CD4-positive, alpha-beta memory T cell (primary cell): ENCODE measurements at regions not wholly inside any gene's neighbourhood (a gene's known extent, or its start where the extent isn't known, plus 50 kb on each side); places are given as distances from the start of the nearest gene placed in this dataset.

ENCODE experiments used
- CTCF ChIA-PET: fragments of 350-600 bp; sonication (Branson Sonifier 250); formaldehyde crosslinking; loops from one replicate; lab custom pipeline; 2021; ENCODE audit warnings: inconsistent platforms; ENCODE audit not compliant: partially characterized antibody; lab: Charles Lee
- POLR2A ChIA-PET: fragments of 350-600 bp; sonication (Branson Sonifier 250); formaldehyde crosslinking; loops from one replicate; lab custom pipeline; 2021; ENCODE audit not compliant: partially characterized antibody; lab: Charles Lee
- DNase-seq, 5 donors: peaks; one replicate each; pipeline versions ENCODE4 v3.0.0 to v3.0.0-alpha.2; 2020 to 2022; ENCODE audit warnings: mixed read lengths in 1 of 5
- H3K27ac ChIP-seq: one replicate; pipeline ENCODE4 v1.7.0; 2013; ENCODE audit warnings: low read depth, low read length
- H3K27me3 ChIP-seq: 2 replicates; pipeline ENCODE4 v1.7.0; 2013; ENCODE audit warnings: mild to moderate bottlenecking, low read length, moderate library complexity; ENCODE audit not compliant: insufficient read depth
- H3K36me3 ChIP-seq: 2 replicates; pipeline ENCODE4 v1.7.0; 2013; ENCODE audit warnings: mild to moderate bottlenecking, low read length, moderate library complexity; ENCODE audit not compliant: insufficient read depth
- H3K4me1 ChIP-seq: 2 replicates; pipeline ENCODE4 v1.7.0; 2013; ENCODE audit warnings: mild to moderate bottlenecking, low read length, moderate library complexity; ENCODE audit not compliant: insufficient read depth
- H3K4me3 ChIP-seq, 2 donors: one replicate each; pipeline ENCODE4 v1.7.0; 2013; ENCODE audit warnings: low read length in 2 of 2, mild to moderate bottlenecking in 1 of 2
- H3K9me3 ChIP-seq, 2 donors: one replicate each; pipeline ENCODE4 v1.7.0; 2013; ENCODE audit warnings: low read length in 2 of 2, control low read depth in 1 of 2; ENCODE audit not compliant: control insufficient read depth in 1 of 2
- H3K27ac Mint-ChIP-seq, 7 donors: one replicate each; pipeline ENCODE4 v1.8.0; 2020 to 2021; ENCODE audit warnings: mixed read lengths in 7 of 7, mild to moderate bottlenecking in 6 of 7, inconsistent platforms in 3 of 7, moderate library complexity in 3 of 7
- H3K27me3 Mint-ChIP-seq, 2 donors: one replicate each; pipeline ENCODE4 v1.8.0; 2020 to 2021; ENCODE audit warnings: mixed read lengths in 2 of 2
- H3K36me3 Mint-ChIP-seq, 2 donors: one replicate each; pipeline ENCODE4 v1.8.0; 2020 to 2021; ENCODE audit warnings: mixed read lengths in 2 of 2, inconsistent platforms in 1 of 2, mild to moderate bottlenecking in 1 of 2
- H3K4me1 Mint-ChIP-seq, 4 donors: one replicate each; pipeline ENCODE4 v1.8.0; 2020 to 2021; ENCODE audit warnings: mixed read lengths in 4 of 4, mild to moderate bottlenecking in 1 of 4
- H3K4me3 Mint-ChIP-seq, 8 donors: one replicate each; pipeline ENCODE4 v1.8.0; 2020 to 2021; ENCODE audit warnings: mixed read lengths in 8 of 8, mild to moderate bottlenecking in 7 of 8, moderate library complexity in 6 of 8, inconsistent platforms in 3 of 8
- H3K9me3 Mint-ChIP-seq, 8 donors: one replicate each; pipeline ENCODE4 v1.8.0; 2020 to 2021; ENCODE audit warnings: mixed read lengths in 8 of 8, mild to moderate bottlenecking in 5 of 8, inconsistent platforms in 3 of 8, moderate library complexity in 1 of 8
- intact Hi-C: fragments of 100-400 bp; cut with micrococcal nuclease; formaldehyde crosslinking; loops from one replicate; pipeline ENCODE4 v1.15.1; 2023

GRCh38 chr5:61596265-61596664 lies 264.2 kb downstream of the ZSWIM6 start:
- Mint-ChIP-seq H3K4me3 (no peak overlapping the region), H3K4me1 (no peaks in the 10 kb centered on the region), H3K27me3 (peaks cover 7 to 9% of the 10 kb centered on the region in 2 donors), H3K27ac (no peak overlapping the region), H3K9me3 (no peaks in the 10 kb centered on the region), H3K36me3 (no peaks in the 10 kb centered on the region)
- no peak overlapping the region for H3K27ac ChIP-seq
- intact Hi-C loops = no loop called here
- ChIA-PET POLR2A (no interaction called here), CTCF (interaction anchor here (1.1 to 1.9 kb wide), 2 partner anchors 10 to 12 kb away, joined by 3 to 7 read pairs; no protein-coding TSS in a partner anchor)
- no peaks in the 10 kb centered on the region for H3K9me3 ChIP-seq
- H3K27me3 ChIP-seq = no peaks in the 10 kb centered on the region
- DNase-seq = no peak
- no peaks in the 10 kb centered on the region for H3K4me1 ChIP-seq
- H3K36me3 ChIP-seq = no peaks in the 10 kb centered on the region
- H3K4me3 ChIP-seq = no peak overlapping the region

GRCh38 chr5:61597684-61598083 lies 265.6 kb downstream of the ZSWIM6 start:
- Mint-ChIP-seq H3K4me3 (no peak overlapping the region), H3K4me1 (no peaks in the 10 kb centered on the region), H3K27ac (no peak overlapping the region), H3K36me3 (no peaks in the 10 kb centered on the region), H3K27me3 (peaks cover 7 to 8% of the 10 kb centered on the region in 2 donors), H3K9me3 (peaks cover 0 to 1% (median 0%) of the 10 kb centered on the region in 8 donors)
- H3K4me1 ChIP-seq = no peaks in the 10 kb centered on the region
- ChIA-PET CTCF (no interaction called here), POLR2A (no interaction called here)
- no peaks in the 10 kb centered on the region for H3K27me3 ChIP-seq
- H3K9me3 ChIP-seq = no peaks in the 10 kb centered on the region
- no peaks in the 10 kb centered on the region for H3K36me3 ChIP-seq
- no peak overlapping the region for H3K4me3 ChIP-seq
- intact Hi-C loops = no loop called here
- H3K27ac ChIP-seq = no peak overlapping the region
- no peak for DNase-seq

GRCh38 chr5:61598126-61598525 lies 266.1 kb downstream of the ZSWIM6 start:
- Histone ChIP-seq H3K4me3 (no peak overlapping the region), H3K27ac (no peak overlapping the region), H3K27me3 (no peaks in the 10 kb centered on the region), H3K9me3 (no peaks in the 10 kb centered on the region), H3K4me1 (no peaks in the 10 kb centered on the region), H3K36me3 (no peaks in the 10 kb centered on the region)
- intact Hi-C loops = no loop called here
- CTCF ChIA-PET = no interaction called here
- H3K9me3 Mint-ChIP-seq = peaks cover 0 to 2% (median 0%) of the 10 kb centered on the region in 8 donors
- DNase-seq = no peak
- H3K27ac Mint-ChIP-seq = no peak overlapping the region
- POLR2A ChIA-PET = no interaction called here
- no peaks in the 10 kb centered on the region for H3K36me3 Mint-ChIP-seq
- H3K4me1 Mint-ChIP-seq = no peaks in the 10 kb centered on the region
- no peak overlapping the region for H3K4me3 Mint-ChIP-seq
- H3K27me3 Mint-ChIP-seq = peaks cover 8 to 10% of the 10 kb centered on the region in 2 donors

- Mint-ChIP-seq H3K27ac (no peak overlapping the region), H3K9me3 (peaks cover 0 to 2% (median 0%) of the 10 kb centered on the region in 8 donors), H3K36me3 (no peaks in the 10 kb centered on the region), H3K27me3 (peaks cover 5 to 11% of the 10 kb centered on the region in 2 donors), H3K4me3 (no peak overlapping the region), H3K4me1 (no peaks in the 10 kb centered on the region)
- H3K4me1 ChIP-seq = no peaks in the 10 kb centered on the region
- POLR2A ChIA-PET = no interaction called here
- H3K27me3 ChIP-seq = no peaks in the 10 kb centered on the region
- H3K4me3 ChIP-seq = no peak overlapping the region
- no peaks in the 10 kb centered on the region for H3K9me3 ChIP-seq
- CTCF ChIA-PET = no interaction called here
- no peak overlapping the region for H3K27ac ChIP-seq
- intact Hi-C loops = no loop called here
- no peaks in the 10 kb centered on the region for H3K36me3 ChIP-seq
- DNase-seq = no peak
Observed at GRCh38 chr5:61599370-61600122, 267.5 kb downstream of the ZSWIM6 start.

- no peaks in the 10 kb centered on the region for H3K36me3 ChIP-seq
- intact Hi-C loops = no loop called here
- ChIA-PET POLR2A (no interaction called here), CTCF (no interaction called here)
- Mint-ChIP-seq H3K36me3 (no peaks in the 10 kb centered on the region), H3K4me1 (no peaks in the 10 kb centered on the region), H3K9me3 (peaks cover 0 to 2% (median 0%) of the 10 kb centered on the region in 8 donors), H3K27ac (no peak overlapping the region), H3K4me3 (no peak overlapping the region), H3K27me3 (peaks cover 5 to 11% of the 10 kb centered on the region in 2 donors)
- no peak overlapping the region for H3K27ac ChIP-seq
- H3K27me3 ChIP-seq = no peaks in the 10 kb centered on the region
- H3K9me3 ChIP-seq = no peaks in the 10 kb centered on the region
- H3K4me3 ChIP-seq = no peak overlapping the region
- H3K4me1 ChIP-seq = no peaks in the 10 kb centered on the region
- no peak for DNase-seq
Observed at GRCh38 chr5:61600123-61600444, 268.0 kb downstream of the ZSWIM6 start.

- H3K4me3 ChIP-seq = no peak overlapping the region
- DNase-seq = no peak
- H3K27me3 ChIP-seq = no peaks in the 10 kb centered on the region
- no peaks in the 10 kb centered on the region for H3K4me1 ChIP-seq
- H3K27me3 Mint-ChIP-seq = peaks cover 8 to 13% of the 10 kb centered on the region in 2 donors
- no peaks in the 10 kb centered on the region for H3K36me3 Mint-ChIP-seq
- H3K4me3 Mint-ChIP-seq = no peak overlapping the region
- H3K27ac ChIP-seq = no peak overlapping the region
- no peaks in the 10 kb centered on the region for H3K36me3 ChIP-seq
- no peaks in the 10 kb centered on the region for H3K4me1 Mint-ChIP-seq
- H3K9me3 ChIP-seq = no peaks in the 10 kb centered on the region
- no peak overlapping the region for H3K27ac Mint-ChIP-seq
- ChIA-PET CTCF (no interaction called here), POLR2A (no interaction called here)
- intact Hi-C loops = no loop called here
- H3K9me3 Mint-ChIP-seq = peaks cover 0 to 2% (median 0%) of the 10 kb centered on the region in 8 donors
Observed at GRCh38 chr5:61600945-61601511, 269.0 kb downstream of the ZSWIM6 start.

- Histone ChIP-seq H3K4me3 (no peak overlapping the region), H3K27me3 (no peaks in the 10 kb centered on the region), H3K36me3 (no peaks in the 10 kb centered on the region), H3K4me1 (no peaks in the 10 kb centered on the region), H3K9me3 (no peaks in the 10 kb centered on the region), H3K27ac (no peak overlapping the region)
- H3K27me3 Mint-ChIP-seq = peaks cover 11 to 12% of the 10 kb centered on the region in 2 donors
- POLR2A ChIA-PET = no interaction called here
- H3K4me1 Mint-ChIP-seq = no peaks in the 10 kb centered on the region
- no peak overlapping the region for H3K27ac Mint-ChIP-seq
- peaks cover 0 to 3% (median 0%) of the 10 kb centered on the region in 8 donors for H3K9me3 Mint-ChIP-seq
- intact Hi-C loops = no loop called here
- no peak overlapping the region for H3K4me3 Mint-ChIP-seq
- no peaks in the 10 kb centered on the region for H3K36me3 Mint-ChIP-seq
- CTCF ChIA-PET = interaction anchor here (0.6 kb wide), 1 partner anchor 17 kb away, joined by 3 read pairs; no protein-coding TSS in a partner anchor
- DNase-seq = no peak
Observed at GRCh38 chr5:61603211-61603908, 271.3 kb downstream of the ZSWIM6 start.
